ENCODE measurements at regions not wholly inside any gene's neighbourhood (a gene's known extent, or its start where the extent isn't known, plus 50 kb on each side); places are given as distances from the start of the nearest gene placed in this dataset.

DNA sequence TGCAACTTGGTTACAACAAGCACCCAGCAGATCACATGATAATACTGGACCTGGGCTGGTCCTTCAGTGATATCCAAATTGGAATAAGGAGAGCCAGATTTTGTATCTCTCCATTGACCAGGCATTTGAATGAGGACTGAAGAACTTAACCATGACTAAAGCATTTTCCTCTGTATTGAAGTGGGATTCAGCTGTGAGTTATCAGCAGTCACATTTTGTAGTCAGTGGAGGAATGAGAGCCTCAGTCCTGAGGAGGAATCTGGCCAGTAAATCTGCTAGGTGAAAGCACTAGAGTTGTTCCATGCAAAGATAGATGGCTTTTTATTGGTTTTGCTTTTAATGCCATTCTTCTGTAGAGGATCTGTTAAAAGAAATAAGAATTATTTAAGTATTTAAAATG, 1506.0 kb downstream of the PCDH7 start:
- TF ChIP-seq, protein P1, sequence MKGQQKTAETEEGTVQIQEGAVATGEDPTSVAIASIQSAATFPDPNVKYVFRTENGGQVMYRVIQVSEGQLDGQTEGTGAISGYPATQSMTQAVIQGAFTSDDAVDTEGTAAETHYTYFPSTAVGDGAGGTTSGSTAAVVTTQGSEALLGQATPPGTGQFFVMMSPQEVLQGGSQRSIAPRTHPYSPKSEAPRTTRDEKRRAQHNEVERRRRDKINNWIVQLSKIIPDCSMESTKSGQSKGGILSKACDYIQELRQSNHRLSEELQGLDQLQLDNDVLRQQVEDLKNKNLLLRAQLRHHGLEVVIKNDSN (IDR thresholded peaks at IDR 0.05) = no peak
- no peak for TF ChIP-seq YY1 (IDR thresholded peaks at IDR 0.05; ENCODE audit: low read depth)
- no peak for TF ChIP-seq TCF12 (IDR thresholded peaks at IDR 0.05; ENCODE audit: low read depth)
- no peak for TF ChIP-seq TEAD4 (IDR thresholded peaks at IDR 0.05)
- no peak for TF ChIP-seq EGR1 (IDR thresholded peaks at IDR 0.05)
- no peak for TF ChIP-seq RAD21 (IDR thresholded peaks at IDR 0.05; ENCODE audit: low read depth)
- TF ChIP-seq, protein P2, sequence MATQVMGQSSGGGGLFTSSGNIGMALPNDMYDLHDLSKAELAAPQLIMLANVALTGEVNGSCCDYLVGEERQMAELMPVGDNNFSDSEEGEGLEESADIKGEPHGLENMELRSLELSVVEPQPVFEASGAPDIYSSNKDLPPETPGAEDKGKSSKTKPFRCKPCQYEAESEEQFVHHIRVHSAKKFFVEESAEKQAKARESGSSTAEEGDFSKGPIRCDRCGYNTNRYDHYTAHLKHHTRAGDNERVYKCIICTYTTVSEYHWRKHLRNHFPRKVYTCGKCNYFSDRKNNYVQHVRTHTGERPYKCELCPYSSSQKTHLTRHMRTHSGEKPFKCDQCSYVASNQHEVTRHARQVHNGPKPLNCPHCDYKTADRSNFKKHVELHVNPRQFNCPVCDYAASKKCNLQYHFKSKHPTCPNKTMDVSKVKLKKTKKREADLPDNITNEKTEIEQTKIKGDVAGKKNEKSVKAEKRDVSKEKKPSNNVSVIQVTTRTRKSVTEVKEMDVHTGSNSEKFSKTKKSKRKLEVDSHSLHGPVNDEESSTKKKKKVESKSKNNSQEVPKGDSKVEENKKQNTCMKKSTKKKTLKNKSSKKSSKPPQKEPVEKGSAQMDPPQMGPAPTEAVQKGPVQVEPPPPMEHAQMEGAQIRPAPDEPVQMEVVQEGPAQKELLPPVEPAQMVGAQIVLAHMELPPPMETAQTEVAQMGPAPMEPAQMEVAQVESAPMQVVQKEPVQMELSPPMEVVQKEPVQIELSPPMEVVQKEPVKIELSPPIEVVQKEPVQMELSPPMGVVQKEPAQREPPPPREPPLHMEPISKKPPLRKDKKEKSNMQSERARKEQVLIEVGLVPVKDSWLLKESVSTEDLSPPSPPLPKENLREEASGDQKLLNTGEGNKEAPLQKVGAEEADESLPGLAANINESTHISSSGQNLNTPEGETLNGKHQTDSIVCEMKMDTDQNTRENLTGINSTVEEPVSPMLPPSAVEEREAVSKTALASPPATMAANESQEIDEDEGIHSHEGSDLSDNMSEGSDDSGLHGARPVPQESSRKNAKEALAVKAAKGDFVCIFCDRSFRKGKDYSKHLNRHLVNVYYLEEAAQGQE (IDR thresholded peaks at IDR 0.05; ENCODE audit: low read depth) = no peak
- TF ChIP-seq, protein P3, sequence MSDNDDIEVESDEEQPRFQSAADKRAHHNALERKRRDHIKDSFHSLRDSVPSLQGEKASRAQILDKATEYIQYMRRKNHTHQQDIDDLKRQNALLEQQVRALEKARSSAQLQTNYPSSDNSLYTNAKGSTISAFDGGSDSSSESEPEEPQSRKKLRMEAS (IDR thresholded peaks at IDR 0.05) = no peak
- TF ChIP-seq EP300 (IDR thresholded peaks at IDR 0.05; ENCODE audit: borderline replicate concordance) = no peak
